ENCODE measurements at regions not wholly inside any gene's neighbourhood (a gene's known extent, or its start where the extent isn't known, plus 50 kb on each side); places are given as distances from the start of the nearest gene placed in this dataset.
A peak's percentile ranks its signal among the peaks of the same experiment; 100 is the strongest.

DNA sequence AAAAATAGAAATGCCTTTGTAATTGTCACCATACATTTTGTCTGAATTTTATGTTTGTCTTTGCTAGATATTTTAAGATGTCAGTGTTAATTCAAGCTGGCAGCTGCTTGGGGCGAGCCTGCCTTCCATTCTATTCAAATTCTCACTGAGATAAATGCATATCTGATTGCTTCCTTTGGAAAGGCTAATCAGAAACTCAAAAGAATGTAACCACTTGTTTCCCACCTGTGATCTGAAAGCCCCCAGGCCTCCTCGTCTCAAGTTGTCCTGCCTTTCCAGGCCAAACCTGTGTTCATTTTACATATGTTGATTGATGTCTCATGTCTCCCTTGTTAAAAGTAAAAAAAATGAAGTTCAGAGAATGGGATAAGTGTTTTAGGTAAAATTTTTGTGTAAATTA is 318.7 kb upstream of the TECRL start (continued):
- TF ChIP-seq CHD7 (IDR thresholded peaks at IDR 0.05; ENCODE audit: insufficient replicate concordance, low read length) (peak; percentile 53), ASH2L (IDR thresholded peaks at IDR 0.05; ENCODE audit: low read length) (no peak), NRF1 (IDR thresholded peaks at IDR 0.05; ENCODE audit: low read depth, low read length) (no peak)
